IMR-90 (cell line): ENCODE measurements at regions not wholly inside any gene's neighbourhood (a gene's known extent, or its start where the extent isn't known, plus 50 kb on each side); places are given as distances from the start of the nearest gene placed in this dataset.

Experiments used
- ATAC-seq: fragments of 200-7000 bp; cut with Tn5 transposase; 2 replicates; pipeline ENCODE4 v1.9.1; 2020; ENCODE audit warnings: low read depth, mild to moderate bottlenecking, moderate library complexity
- BruUV-seq: library from RNA; stranded (reverse); fragments of 400-500 nt; replicated peaks from 2 replicates; lab custom pipeline; 2021; lab: Mats Ljungman, UMichigan
- CTCF ChIA-PET: fragments of 300-600 bp; formaldehyde crosslinking; extraction: SDS; loops from one replicate; lab custom pipeline; 2021; ENCODE audit warnings: antibody characterized with exemption; lab: Yijun Ruan, JAX
- POLR2A ChIA-PET: fragments of 300-600 bp; sonication (Branson Sonifier 250); formaldehyde crosslinking; loops from one replicate; lab custom pipeline; 2022; ENCODE audit warnings: antibody characterized with exemption; ENCODE audit not compliant: unreplicated experiment; lab: Charles Lee
- DNase-seq: peaks from one replicate; pipeline ENCODE4 v3.0.0; 2013
- H2AFZ ChIP-seq: replicated peaks from 2 replicates; pipeline ENCODE3; 2013; ENCODE audit warnings: low read length, mild to moderate bottlenecking; ENCODE audit not compliant: poor library complexity
- H2AK5ac ChIP-seq: 2 replicates; pipeline ENCODE4 v1.6.1; 2013; ENCODE audit warnings: low read depth, low read length, inconsistent platforms
- H2AK9ac ChIP-seq: replicated peaks from 2 replicates; pipeline ENCODE3; 2013; ENCODE audit warnings: mild to moderate bottlenecking, low read depth, low read length, moderate library complexity; ENCODE audit not compliant: poor library complexity
- H2BK120ac ChIP-seq: 2 replicates; pipeline ENCODE4 v1.6.1; 2013; ENCODE audit warnings: low read depth, low read length, inconsistent platforms
- H2BK15ac ChIP-seq: 3 replicates; pipeline ENCODE4 v1.6.1; 2013; ENCODE audit warnings: low read depth, low read length, inconsistent platforms
- H2BK20ac ChIP-seq: 2 replicates; pipeline ENCODE4 v1.6.1; 2013; ENCODE audit warnings: low read depth, mild to moderate bottlenecking, inconsistent platforms, low read length, moderate library complexity
- H2BK5ac ChIP-seq: 2 replicates; pipeline ENCODE4 v1.6.1; 2013; ENCODE audit warnings: mild to moderate bottlenecking, low read depth, low read length, inconsistent platforms; ENCODE audit not compliant: poor library complexity, severe bottlenecking
- H3K14ac ChIP-seq: replicated peaks from 2 replicates; pipeline ENCODE4 v1.6.1; 2013; ENCODE audit warnings: low read depth, low read length, inconsistent platforms
- H3K18ac ChIP-seq: 2 replicates; pipeline ENCODE4 v1.6.1; 2013; ENCODE audit warnings: low read depth, low read length, control low read depth
- H3K23ac ChIP-seq: 2 replicates; pipeline ENCODE4 v1.6.1; 2013; ENCODE audit warnings: low read depth, low read length, inconsistent platforms
- H3K27ac ChIP-seq: 2 replicates; pipeline ENCODE4 v1.5.1; 2013; ENCODE audit warnings: mild to moderate bottlenecking, control low read depth, low read length; ENCODE audit not compliant: insufficient read depth
- H3K27me3 ChIP-seq: 2 replicates; pipeline ENCODE4 v1.6.1; 2013; ENCODE audit warnings: low read length; ENCODE audit not compliant: control insufficient read depth, insufficient read depth
- H3K36me3 ChIP-seq: 2 replicates; pipeline ENCODE4 v1.6.1; 2013; ENCODE audit warnings: low read length, mixed read lengths; ENCODE audit not compliant: control insufficient read depth, insufficient read depth
- H3K4ac ChIP-seq: 2 replicates; pipeline ENCODE4 v1.6.1; 2013; ENCODE audit warnings: low read depth, low read length, inconsistent platforms
- H3K4me1 ChIP-seq: 2 replicates; pipeline ENCODE4 v1.6.1; 2013; ENCODE audit warnings: low read length, mixed read lengths; ENCODE audit not compliant: control insufficient read depth, insufficient read depth
- H3K4me2 ChIP-seq: 2 replicates; pipeline ENCODE4 v1.6.1; 2013; ENCODE audit warnings: low read depth, mild to moderate bottlenecking, control low read depth, low read length, moderate library complexity
- H3K4me3 ChIP-seq: 2 replicates; pipeline ENCODE4 v1.5.1; 2013; ENCODE audit warnings: low read depth, mild to moderate bottlenecking, control low read depth, low read length, moderate library complexity; ENCODE audit not compliant: insufficient read depth
- H3K56ac ChIP-seq: 2 replicates; pipeline ENCODE4 v1.6.1; 2013; ENCODE audit warnings: low read length, inconsistent platforms; ENCODE audit not compliant: insufficient read depth; ENCODE audit errors: extremely low read depth
- H3K79me1 ChIP-seq, 2 experiments: 2 replicates each; pipeline ENCODE4 v1.6.1; 2013; ENCODE audit warnings: low read length in 2 of 2, inconsistent platforms in 1 of 2, low read depth in 1 of 2
- H3K9ac ChIP-seq: 2 replicates; pipeline ENCODE4 v1.6.1; 2013; ENCODE audit warnings: low read depth, low read length, control low read depth
- H3K9me1 ChIP-seq: 2 replicates; pipeline ENCODE4 v1.6.1; 2013; ENCODE audit warnings: low read length, inconsistent platforms; ENCODE audit not compliant: insufficient read depth
- H3K9me3 ChIP-seq: 2 replicates; pipeline ENCODE4 v1.6.1; 2013; ENCODE audit warnings: low read length; ENCODE audit not compliant: control insufficient read depth, insufficient read depth
- H4K20me1 ChIP-seq: 2 replicates; pipeline ENCODE4 v1.6.1; 2013; ENCODE audit warnings: low read length, inconsistent platforms; ENCODE audit not compliant: insufficient read depth
- H4K5ac ChIP-seq: 2 replicates; pipeline ENCODE4 v1.6.1; 2013; ENCODE audit warnings: mild to moderate bottlenecking, low read depth, low read length, control low read depth
- H4K8ac ChIP-seq, 2 experiments: 2 replicates each; pipeline ENCODE4 v1.6.1; 2013; ENCODE audit warnings: low read depth in 2 of 2, low read length in 2 of 2, control low read depth in 1 of 2, inconsistent platforms in 1 of 2
- H4K91ac ChIP-seq: 2 replicates; pipeline ENCODE4 v1.6.1; 2013; ENCODE audit warnings: low read depth, low read length, inconsistent platforms; ENCODE audit not compliant: insufficient read depth
- BHLHE40 ChIP-seq: fragments of 150-350 bp; IDR thresholded peaks from 2 replicates; pipeline ENCODE4 v1.6.1; 2016; ENCODE audit warnings: mild to moderate bottlenecking, low read depth, low read length
- CEBPB ChIP-seq: IDR thresholded peaks from 2 replicates; pipeline ENCODE4 v1.6.1; 2012; ENCODE audit warnings: low read depth, low read length, improper control_type of control experiment
- CHD1 ChIP-seq: IDR thresholded peaks from 2 replicates; pipeline ENCODE4 v1.6.1; 2012; ENCODE audit warnings: low read depth, low read length, improper control_type of control experiment
- NFE2L2 ChIP-seq: fragments of 150-350 bp; IDR thresholded peaks from 2 replicates; pipeline ENCODE4 v1.6.1; 2016; ENCODE audit warnings: low read depth, mild to moderate bottlenecking, low read length
- POLR2A ChIP-seq: IDR thresholded peaks from 2 replicates; pipeline ENCODE4 v1.6.1; 2012; ENCODE audit warnings: mild to moderate bottlenecking, low read depth, low read length
- SMC3 ChIP-seq: fragments of 150-350 bp; IDR thresholded peaks from 2 replicates; pipeline ENCODE4 v1.6.1; 2016; ENCODE audit warnings: low read depth, mild to moderate bottlenecking, antibody characterized with exemption, low read length, moderate library complexity
- WGBS, 2 experiments: methylation state at CpG; one replicate each; pipeline versions ENCODE4 v1.1.5 to v1.1.7; 2013; ENCODE audit warnings: missing lambda C conversion rate in 2 of 2; ENCODE audit not compliant: insufficient read length in 1 of 2; ENCODE audit errors: extremely low coverage in 2 of 2; 5-methylcytosine and 5-hydroxymethylcytosine counted together
- dilution Hi-C: fragments of 300-500 bp; cut with HindIII; formaldehyde crosslinking; loops from one replicate; pipeline ENCODE4 v1.14.3; 2018; ENCODE audit warnings: low sequenced_read_pairs; ENCODE audit not compliant: unreplicated experiment
- in situ Hi-C: fragments of 300-500 bp; cut with MboI; formaldehyde crosslinking; loops from 3 replicates; pipeline ENCODE4 v1.14.3; 2019; ENCODE audit warnings: low sequenced_read_pairs, inconsistent platforms, mixed read lengths
- intact Hi-C: fragments of 100-400 bp; cut with micrococcal nuclease; formaldehyde crosslinking; loops from 2 replicates; pipeline ENCODE4 v1.10.0; 2022

DNA sequence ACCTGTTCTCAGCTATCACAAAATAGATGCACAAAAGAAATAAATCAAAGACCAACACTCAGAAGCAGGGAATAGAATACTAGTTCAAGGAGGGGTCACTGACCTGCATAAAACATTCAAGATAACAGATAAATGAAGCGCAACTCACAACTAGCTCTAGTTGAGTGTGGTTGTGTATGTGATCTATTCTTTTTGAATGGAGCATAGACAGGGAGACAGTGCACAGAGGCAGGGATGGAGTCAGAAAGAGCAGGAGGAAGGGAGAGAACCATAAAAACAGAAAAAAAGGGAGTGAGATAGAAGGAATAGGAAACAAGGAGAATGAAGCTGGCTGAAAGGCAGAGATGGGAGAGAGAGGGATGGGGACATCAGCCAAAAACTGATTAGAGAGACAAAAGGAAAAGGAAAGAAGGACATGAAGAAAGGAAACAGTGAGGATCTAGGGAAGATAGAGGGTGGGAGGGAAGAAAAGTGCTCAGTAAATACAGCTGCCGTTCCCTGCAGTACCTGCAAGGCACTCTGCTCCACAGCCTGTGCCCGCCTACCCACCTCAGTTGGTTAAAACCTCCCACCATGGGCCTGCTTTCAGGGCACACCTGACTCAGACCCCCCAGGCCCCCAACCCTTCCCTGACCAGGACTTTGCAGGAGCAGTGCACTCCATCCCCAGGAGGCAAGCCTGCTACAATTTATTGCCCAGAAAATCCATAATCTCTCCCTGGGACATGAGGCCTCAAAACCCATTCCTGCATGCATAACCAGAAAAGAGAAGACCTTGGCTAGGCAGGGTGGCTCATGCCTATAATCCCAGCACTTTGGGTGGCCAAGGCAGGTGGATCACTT, 385.2 kb upstream of the POU3F1 start:
- dilution Hi-C loops (no loop called here), in situ Hi-C loops (no loop called here), intact Hi-C loops (no loop called here)
- no TSS peak for BruUV-seq
- Histone ChIP-seq H2BK5ac (no peak overlapping the region), H3K23ac (no peak overlapping the region), H3K4me1 (no peaks in the 10 kb centered on the region), H3K9me1 (no peaks in the 10 kb centered on the region), H3K56ac (no peak overlapping the region), H2BK20ac (no peak overlapping the region), H3K4me2 (no peak overlapping the region), H4K5ac (no peak overlapping the region), H3K4ac (no peak overlapping the region), H3K18ac (no peak overlapping the region), H3K27me3 (no peaks in the 10 kb centered on the region), H3K36me3 (no peaks in the 10 kb centered on the region), H3K9ac (no peak overlapping the region), H2AK9ac (no peak overlapping the region), H3K79me1 (no peaks in the 10 kb centered on the region), H2AFZ (no peak overlapping the region), H4K20me1 (no peaks in the 10 kb centered on the region), H3K9me3 (no peaks in the 10 kb centered on the region), H2AK5ac (no peak overlapping the region), H2BK120ac (no peak overlapping the region), H2BK15ac (no peak overlapping the region), H4K8ac (no peak overlapping the region), H3K4me3 (no peak overlapping the region), H3K14ac (no peak overlapping the region), H3K27ac (no peak overlapping the region), H4K91ac (no peak overlapping the region)
- TF ChIP-seq POLR2A (no peak), NFE2L2 (no peak), BHLHE40 (no peak), CEBPB (no peak), CHD1 (no peak), SMC3 (no peak)
- CTCF ChIA-PET, result no interaction called here
- DNase-seq (no peak), ATAC-seq (no peak)
- WGBS, 2 experiments, result 100% methylated on average over 1 of the region's 3 CpGs; no CpG with 5 or more reads in 1 of the 2 experiments
- POLR2A ChIA-PET, result no interaction called here
